Skeletal muscle satellite cell (primary cell): ENCODE measurements at regions not wholly inside any gene's neighbourhood (a gene's known extent, or its start where the extent isn't known, plus 50 kb on each side); places are given as distances from the start of the nearest gene placed in this dataset.

ENCODE experiments used
- H3K27me3 ChIP-seq: 2 replicates; pipeline ENCODE4 v1.7.0; 2013; ENCODE audit warnings: low read length; ENCODE audit not compliant: control insufficient read depth, insufficient read depth
- H3K36me3 ChIP-seq: 2 replicates; pipeline ENCODE4 v1.7.0; 2013; ENCODE audit warnings: mild to moderate bottlenecking, control low read depth, low read length; ENCODE audit not compliant: insufficient read depth
- H3K4me1 ChIP-seq: 2 replicates; pipeline ENCODE4 v1.7.0; 2013; ENCODE audit warnings: low read length; ENCODE audit not compliant: control insufficient read depth, insufficient read depth
- H3K4me2 ChIP-seq: 2 replicates; pipeline ENCODE4 v1.7.0; 2013; ENCODE audit warnings: mild to moderate bottlenecking, low read length
- H3K4me3 ChIP-seq: 2 replicates; pipeline ENCODE4 v1.7.0; 2013; ENCODE audit warnings: low read length
- H3K9ac ChIP-seq: 2 replicates; pipeline ENCODE4 v1.7.0; 2013; ENCODE audit warnings: mild to moderate bottlenecking, low read depth, low read length, moderate library complexity
- H3K9me3 ChIP-seq: replicated peaks from 2 replicates; pipeline ENCODE4 v1.7.0; 2013; ENCODE audit warnings: mild to moderate bottlenecking, control low read depth, low read length

DNA sequence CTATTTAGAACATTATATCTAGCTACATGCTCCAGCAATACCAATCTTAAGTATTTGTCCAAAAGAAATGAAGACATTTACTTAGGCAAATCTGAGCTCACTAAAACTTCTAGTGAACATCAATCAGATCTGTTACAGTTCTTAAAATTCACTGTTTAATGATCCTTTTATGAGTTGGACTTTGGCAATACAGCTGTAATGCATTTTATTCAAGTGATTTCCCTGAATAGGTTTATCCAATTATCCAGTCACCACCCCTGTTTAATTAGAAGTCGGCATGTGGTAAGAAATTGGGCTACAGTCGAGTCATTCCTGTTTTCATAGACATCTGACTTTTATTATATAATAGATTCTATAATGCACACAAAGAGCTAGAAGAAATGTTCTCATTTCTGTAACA lies 1029.0 kb upstream of the TENM4 start:
- Histone ChIP-seq H3K4me2 (no peak overlapping the region), H3K4me3 (no peak overlapping the region), H3K9me3 (no peaks in the 10 kb centered on the region)

GRCh38 chr11:80466570-80466969 lies 1025.7 kb upstream of the TENM4 start:
- no peak overlapping the region for H3K9ac ChIP-seq
- no peak overlapping the region for H3K4me3 ChIP-seq
- no peaks in the 10 kb centered on the region for H3K36me3 ChIP-seq
- no peaks in the 10 kb centered on the region for H3K4me1 ChIP-seq
- H3K27me3 ChIP-seq: no peaks in the 10 kb centered on the region
- no peaks in the 10 kb centered on the region for H3K9me3 ChIP-seq
- H3K4me2 ChIP-seq: no peak overlapping the region

More for the DNA sequence above, 1029.0 kb upstream of the TENM4 start:
- Histone ChIP-seq H3K9ac (no peak overlapping the region), H3K36me3 (no peaks in the 10 kb centered on the region), H3K27me3 (no peaks in the 10 kb centered on the region), H3K4me1 (no peaks in the 10 kb centered on the region)

DNA sequence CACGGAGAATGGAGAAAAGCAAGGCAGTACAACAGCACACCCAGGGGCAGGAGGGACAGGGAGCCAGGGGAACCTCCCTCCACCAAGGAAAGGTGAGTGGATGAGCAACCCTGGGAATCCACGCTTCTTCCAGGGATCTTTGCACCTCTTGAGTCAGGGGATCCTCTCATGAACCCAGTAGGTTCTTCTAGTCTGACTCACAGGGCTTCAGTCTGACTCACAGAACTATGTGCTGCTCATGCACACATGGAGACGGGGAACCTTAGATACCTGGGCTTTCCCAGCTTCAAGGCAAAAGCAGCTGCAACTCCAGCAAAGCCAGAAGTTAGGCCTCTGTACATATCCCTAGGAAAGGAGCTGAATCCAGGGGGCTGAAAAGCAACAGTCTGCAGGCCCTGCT lies 1021.4 kb upstream of the TENM4 start:
- H3K9me3 ChIP-seq: no peaks in the 10 kb centered on the region
- H3K4me2 ChIP-seq: no peak overlapping the region
- no peaks in the 10 kb centered on the region for H3K36me3 ChIP-seq
- H3K4me1 ChIP-seq: no peaks in the 10 kb centered on the region
- H3K4me3 ChIP-seq: no peak overlapping the region
- no peaks in the 10 kb centered on the region for H3K27me3 ChIP-seq
- H3K9ac ChIP-seq: no peak overlapping the region

DNA sequence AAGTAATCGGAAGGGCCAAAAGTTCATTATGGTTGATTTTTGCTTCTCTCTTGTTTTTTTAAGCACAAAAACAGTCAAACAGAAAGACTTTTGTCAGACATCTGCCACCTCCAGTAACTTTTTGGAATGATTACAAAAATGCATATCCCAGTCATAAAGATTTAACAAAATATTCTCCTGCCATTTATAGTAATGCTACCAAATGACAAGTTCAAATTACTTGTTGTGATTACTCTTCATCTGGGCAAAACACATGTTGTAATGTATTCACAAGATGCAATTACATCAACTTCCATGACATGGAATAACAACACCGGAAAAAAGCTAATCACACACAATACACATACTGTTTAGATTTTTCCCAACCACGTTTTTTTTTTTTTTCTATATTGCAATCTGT lies 1017.5 kb upstream of the TENM4 start:
- H3K36me3 ChIP-seq: no peaks in the 10 kb centered on the region
- no peaks in the 10 kb centered on the region for H3K4me1 ChIP-seq
- no peak overlapping the region for H3K4me2 ChIP-seq
- no peak overlapping the region for H3K9ac ChIP-seq
- no peaks in the 10 kb centered on the region for H3K27me3 ChIP-seq
- no peak overlapping the region for H3K4me3 ChIP-seq
- no peaks in the 10 kb centered on the region for H3K9me3 ChIP-seq

DNA sequence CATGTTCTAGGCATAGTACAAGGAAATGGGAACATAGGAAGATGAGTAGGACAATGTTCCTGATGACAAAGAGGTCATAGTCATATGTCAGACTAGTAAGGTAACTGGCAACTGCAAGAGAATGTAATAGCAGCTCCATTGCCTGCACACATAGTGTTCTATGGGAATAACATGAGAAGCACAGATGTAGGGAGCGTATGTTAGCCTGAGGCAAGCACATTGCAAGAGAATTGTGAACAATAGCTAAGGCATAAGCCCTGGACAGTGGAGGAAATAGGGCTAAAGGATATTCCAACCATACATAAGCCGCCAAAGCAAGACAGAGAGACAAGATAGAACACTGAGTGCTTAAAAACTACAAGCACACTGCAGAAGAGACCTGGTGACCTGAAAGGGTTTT lies 1017.0 kb upstream of the TENM4 start:
- H3K27me3 ChIP-seq: no peaks in the 10 kb centered on the region
- H3K4me1 ChIP-seq: no peaks in the 10 kb centered on the region

GRCh38 chr11:80455818-80456217 lies 1015.0 kb upstream of the TENM4 start:
- no peak overlapping the region for H3K9ac ChIP-seq
- no peak overlapping the region for H3K4me3 ChIP-seq
- H3K9me3 ChIP-seq: no peaks in the 10 kb centered on the region
- no peaks in the 10 kb centered on the region for H3K4me1 ChIP-seq
- no peaks in the 10 kb centered on the region for H3K27me3 ChIP-seq
- no peaks in the 10 kb centered on the region for H3K36me3 ChIP-seq
- H3K4me2 ChIP-seq: no peak overlapping the region

More for the DNA sequence above, 1017.0 kb upstream of the TENM4 start:
- H3K4me3 ChIP-seq: no peak overlapping the region
- H3K9me3 ChIP-seq: no peaks in the 10 kb centered on the region
- H3K36me3 ChIP-seq: no peaks in the 10 kb centered on the region
- H3K9ac ChIP-seq: no peak overlapping the region
- H3K4me2 ChIP-seq: no peak overlapping the region

GRCh38 chr11:80451105-80451504 lies 1010.3 kb upstream of the TENM4 start:
- H3K4me1 ChIP-seq: no peaks in the 10 kb centered on the region
- no peaks in the 10 kb centered on the region for H3K36me3 ChIP-seq
- no peaks in the 10 kb centered on the region for H3K9me3 ChIP-seq
- no peaks in the 10 kb centered on the region for H3K27me3 ChIP-seq
- H3K4me2 ChIP-seq: no peak overlapping the region
- no peak overlapping the region for H3K9ac ChIP-seq
- H3K4me3 ChIP-seq: no peak overlapping the region

DNA sequence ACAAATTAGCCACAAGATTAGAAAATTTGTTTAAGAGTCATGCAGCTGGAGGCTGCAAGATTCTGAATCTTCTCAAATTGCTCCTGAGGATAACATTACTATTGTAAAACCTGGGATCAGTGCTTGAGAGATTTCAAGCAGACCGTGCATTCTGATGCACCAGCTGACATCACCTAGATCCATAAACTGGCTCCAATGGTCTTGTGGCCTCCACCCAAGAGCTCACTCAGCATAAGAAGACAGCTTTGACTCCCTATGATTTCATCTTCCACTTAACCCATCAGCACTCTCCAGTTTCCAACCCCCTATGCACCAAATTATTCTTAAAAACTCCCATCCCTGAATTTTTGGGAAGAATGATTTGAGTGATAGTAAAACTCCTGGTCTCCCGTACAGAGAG lies 1007.9 kb upstream of the TENM4 start:
- Histone ChIP-seq H3K4me3 (no peak overlapping the region), H3K4me1 (no peaks in the 10 kb centered on the region), H3K9ac (no peak overlapping the region), H3K4me2 (no peak overlapping the region), H3K9me3 (no peaks in the 10 kb centered on the region), H3K36me3 (no peaks in the 10 kb centered on the region), H3K27me3 (no peaks in the 10 kb centered on the region)

DNA sequence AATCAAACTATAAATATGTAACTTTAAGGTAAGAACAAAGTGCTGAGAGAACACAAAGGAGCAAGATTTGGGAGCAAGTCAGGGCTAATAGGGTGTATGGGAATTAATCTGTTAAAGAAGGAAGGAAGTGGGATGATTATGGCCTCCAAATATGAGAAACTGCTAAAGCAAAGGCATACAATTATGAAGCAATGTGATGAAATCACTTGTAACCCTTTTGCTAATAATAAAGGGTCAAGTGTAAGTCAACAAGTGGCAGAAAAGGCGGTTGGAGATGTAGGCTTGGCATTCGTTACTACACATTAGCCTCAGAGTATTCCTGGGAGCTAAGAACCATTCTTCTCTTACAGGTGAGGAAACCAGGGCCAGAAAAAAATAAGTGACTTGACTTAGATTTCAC lies 1002.3 kb upstream of the TENM4 start:
- H3K9ac ChIP-seq: no peak overlapping the region
- no peaks in the 10 kb centered on the region for H3K27me3 ChIP-seq
- no peaks in the 10 kb centered on the region for H3K9me3 ChIP-seq
- H3K36me3 ChIP-seq: no peaks in the 10 kb centered on the region
- H3K4me2 ChIP-seq: no peak overlapping the region
- no peaks in the 10 kb centered on the region for H3K4me1 ChIP-seq
- no peak overlapping the region for H3K4me3 ChIP-seq

DNA sequence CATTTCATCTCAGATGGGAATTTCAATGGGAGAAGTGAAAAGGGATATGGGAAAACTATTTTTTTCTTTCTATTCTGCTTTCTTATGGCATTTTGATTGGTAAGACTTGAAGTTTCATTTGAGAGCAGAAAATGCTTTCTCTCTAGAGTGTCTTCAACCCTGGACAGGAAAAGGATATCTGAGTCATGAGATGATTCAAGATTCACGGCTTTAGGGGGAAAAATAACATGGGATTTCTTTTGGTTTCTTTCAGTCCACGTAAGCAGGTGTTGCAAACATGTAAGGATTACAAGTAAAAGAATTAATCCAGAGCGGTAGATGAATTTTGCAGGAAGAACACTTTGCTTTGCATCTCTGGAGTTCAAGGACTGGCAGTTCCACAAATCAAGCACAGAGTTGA lies 1001.0 kb upstream of the TENM4 start:
- Histone ChIP-seq H3K4me2 (no peak overlapping the region), H3K36me3 (no peaks in the 10 kb centered on the region), H3K27me3 (no peaks in the 10 kb centered on the region), H3K4me1 (no peaks in the 10 kb centered on the region), H3K9me3 (no peaks in the 10 kb centered on the region), H3K4me3 (no peak overlapping the region), H3K9ac (no peak overlapping the region)

DNA sequence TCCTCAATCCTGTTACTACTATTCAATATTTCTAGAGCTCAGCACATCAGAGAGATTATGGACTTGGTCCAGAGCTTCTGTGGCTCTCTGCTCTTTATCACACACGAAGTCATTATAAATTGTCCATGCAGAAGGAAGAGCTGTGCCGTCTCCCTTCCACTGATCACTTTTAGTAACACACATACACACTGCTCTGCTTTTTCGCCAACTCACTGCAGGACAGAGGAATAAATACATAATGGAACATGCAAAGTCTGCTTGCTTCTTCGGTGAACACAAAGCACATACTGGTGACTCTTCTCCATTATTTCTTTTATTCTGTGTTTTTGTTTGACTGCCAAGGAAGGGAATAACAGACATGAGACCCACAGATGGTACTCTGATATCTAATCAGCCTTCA lies 1000.0 kb upstream of the TENM4 start:
- H3K27me3 ChIP-seq: no peaks in the 10 kb centered on the region
- no peak overlapping the region for H3K9ac ChIP-seq
- H3K4me3 ChIP-seq: no peak overlapping the region
- no peaks in the 10 kb centered on the region for H3K36me3 ChIP-seq
- H3K4me1 ChIP-seq: no peaks in the 10 kb centered on the region
- H3K9me3 ChIP-seq: no peaks in the 10 kb centered on the region
- H3K4me2 ChIP-seq: no peak overlapping the region

DNA sequence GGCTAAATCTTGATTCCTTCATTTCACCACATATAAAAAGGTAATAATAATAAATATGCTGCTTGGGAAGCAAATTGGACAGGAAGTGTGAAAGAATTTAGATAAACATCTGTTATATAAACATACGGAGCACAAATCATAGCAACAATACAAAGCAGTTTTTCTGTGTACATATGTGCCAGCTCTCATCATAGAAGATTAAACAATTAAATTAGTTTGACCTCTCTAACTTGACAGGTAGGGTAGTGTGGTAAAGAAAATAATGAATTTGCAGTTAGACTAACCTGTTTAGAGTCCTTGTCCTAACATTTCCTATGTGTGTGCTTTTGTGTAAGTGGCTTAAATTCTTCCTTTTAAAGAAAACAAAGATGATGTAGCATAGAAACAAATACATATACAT lies 995.7 kb upstream of the TENM4 start:
- no peak overlapping the region for H3K4me2 ChIP-seq
- H3K36me3 ChIP-seq: no peaks in the 10 kb centered on the region
- H3K4me3 ChIP-seq: no peak overlapping the region
- H3K9ac ChIP-seq: no peak overlapping the region
- no peaks in the 10 kb centered on the region for H3K27me3 ChIP-seq
- H3K4me1 ChIP-seq: no peaks in the 10 kb centered on the region
- no peaks in the 10 kb centered on the region for H3K9me3 ChIP-seq
